H7 (cell line): ENCODE measurements at regions not wholly inside any gene's neighbourhood (a gene's known extent, or its start where the extent isn't known, plus 50 kb on each side); places are given as distances from the start of the nearest gene placed in this dataset.
A peak's percentile ranks its signal among the peaks of the same experiment; 100 is the strongest.

Experiments
- DNase-seq: peaks from one replicate; pipeline ENCODE4 v3.0.0; 2012
- H3K27me3 ChIP-seq: 2 replicates; pipeline ENCODE4 v1.6.0; 2011; ENCODE audit warnings: mild to moderate bottlenecking, low read length; ENCODE audit not compliant: control insufficient read depth, insufficient read depth
- H3K36me3 ChIP-seq: replicated peaks from 2 replicates; pipeline ENCODE4 v1.5.1; 2011; ENCODE audit warnings: low read length; ENCODE audit not compliant: control insufficient read depth, insufficient read depth
- H3K4me3 ChIP-seq: 2 replicates; pipeline ENCODE4 v1.5.1; 2011; ENCODE audit warnings: low read depth, mild to moderate bottlenecking, control low read depth, low read length, moderate library complexity; ENCODE audit not compliant: insufficient read depth

- DNase-seq: no peak
- no peak overlapping the region for H3K4me3 ChIP-seq
These were observed 826.2 kb downstream of the TECRL start for GRCh38 chr4:63583007-63583406.

GRCh38 chr4:63580796-63581475 is 828.3 kb downstream of the TECRL start:
- no peaks in the 10 kb centered on the region for H3K27me3 ChIP-seq
- no peak overlapping the region for H3K4me3 ChIP-seq
- no peaks in the 10 kb centered on the region for H3K36me3 ChIP-seq
- DNase-seq: no peak

More at GRCh38 chr4:63583007-63583406, 826.2 kb downstream of the TECRL start:
- Histone ChIP-seq H3K36me3 (no peaks in the 10 kb centered on the region), H3K27me3 (no peaks in the 10 kb centered on the region)

DNA sequence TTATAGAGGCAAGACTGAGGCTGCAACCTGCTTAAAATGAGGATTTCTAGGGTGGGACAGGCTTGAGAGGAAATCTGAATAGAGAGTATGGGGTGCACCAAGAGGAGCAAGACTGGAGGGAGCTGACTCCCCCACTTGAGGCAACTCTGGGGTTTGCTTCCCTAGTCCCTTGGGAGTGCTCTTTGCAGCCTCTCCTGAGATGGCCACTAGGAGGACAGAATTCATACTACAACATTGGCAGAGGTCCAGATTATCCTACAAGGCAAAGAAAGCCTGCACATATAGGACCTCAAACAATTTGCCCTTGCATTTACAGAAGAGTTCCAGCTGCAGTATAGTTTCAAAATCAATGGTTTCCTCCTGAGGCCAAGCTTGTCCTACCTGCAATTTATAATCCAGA is 830.9 kb downstream of the TECRL start:
- Histone ChIP-seq H3K36me3 (no peaks in the 10 kb centered on the region), H3K27me3 (no peaks in the 10 kb centered on the region), H3K4me3 (no peak overlapping the region)
- no peak for DNase-seq

- DNase-seq: no peak
- no peak overlapping the region for H3K4me3 ChIP-seq
- no peaks in the 10 kb centered on the region for H3K36me3 ChIP-seq
- no peaks in the 10 kb centered on the region for H3K27me3 ChIP-seq
These were observed 842.6 kb downstream of the TECRL start for GRCh38 chr4:63566658-63567057.

GRCh38 chr4:63563288-63564014 is 845.8 kb downstream of the TECRL start:
- Histone ChIP-seq H3K4me3 (no peak overlapping the region), H3K27me3 (no peaks in the 10 kb centered on the region), H3K36me3 (no peaks in the 10 kb centered on the region)
- DNase-seq: no peak

DNA sequence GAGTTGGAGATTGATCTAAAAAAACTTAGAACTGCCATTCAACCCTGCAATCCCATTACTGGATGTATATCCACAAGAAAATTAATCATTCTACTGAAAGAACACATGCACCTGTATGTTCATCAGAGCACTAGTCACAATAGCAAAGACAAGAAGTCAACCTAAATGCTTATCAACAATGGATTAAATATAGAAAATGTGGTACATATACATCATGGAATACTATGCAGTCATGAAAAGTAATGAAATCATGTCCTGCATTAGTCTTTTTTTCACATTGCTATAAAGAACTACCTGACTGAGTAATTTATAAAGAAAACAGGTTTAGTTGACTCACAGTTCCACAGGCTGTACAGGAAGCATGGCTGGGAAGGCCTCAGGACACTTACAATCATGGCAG is 850.5 kb downstream of the TECRL start:
- no peak for DNase-seq
- H3K27me3 ChIP-seq: no peaks in the 10 kb centered on the region
- no peaks in the 10 kb centered on the region for H3K36me3 ChIP-seq
- H3K4me3 ChIP-seq: no peak overlapping the region

- DNase-seq: no peak
- no peak overlapping the region for H3K4me3 ChIP-seq
- H3K27me3 ChIP-seq: no peaks in the 10 kb centered on the region
These were observed 852.9 kb downstream of the TECRL start for GRCh38 chr4:63556332-63556731.

DNA sequence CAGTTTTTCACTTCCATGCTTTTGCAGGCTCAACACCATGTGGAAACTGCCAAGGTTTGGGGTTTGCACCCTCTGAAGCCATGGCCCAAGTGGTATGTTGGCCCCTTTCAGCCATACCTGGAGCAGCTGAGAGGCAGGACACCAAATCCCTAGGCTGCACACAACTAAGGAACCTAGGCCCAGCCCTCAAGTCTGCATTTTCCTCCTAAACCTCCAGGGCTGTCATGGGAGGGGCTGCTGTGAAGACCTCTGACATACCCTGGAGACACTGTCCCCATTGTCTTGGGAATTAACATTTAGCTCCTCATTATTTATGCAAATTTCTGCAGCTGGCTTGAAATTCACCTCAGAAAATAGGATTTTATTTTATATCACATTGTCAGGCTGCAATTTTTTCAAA is 856.1 kb downstream of the TECRL start:
- H3K36me3 ChIP-seq: no peaks in the 10 kb centered on the region
- DNase-seq: no peak

More at GRCh38 chr4:63556332-63556731, 852.9 kb downstream of the TECRL start:
- H3K36me3 ChIP-seq: no peaks in the 10 kb centered on the region

GRCh38 chr4:63541828-63542227 is 867.4 kb downstream of the TECRL start:
- no peaks in the 10 kb centered on the region for H3K27me3 ChIP-seq
- no peaks in the 10 kb centered on the region for H3K36me3 ChIP-seq
- no peak overlapping the region for H3K4me3 ChIP-seq
- no peak for DNase-seq

More for the DNA sequence above, 856.1 kb downstream of the TECRL start:
- Histone ChIP-seq H3K4me3 (no peak overlapping the region), H3K27me3 (no peaks in the 10 kb centered on the region)

GRCh38 chr4:63529581-63530337 is 879.5 kb downstream of the TECRL start:
- Histone ChIP-seq H3K27me3 (no peaks in the 10 kb centered on the region), H3K4me3 (no peak overlapping the region), H3K36me3 (no peaks in the 10 kb centered on the region)
- no peak for DNase-seq

GRCh38 chr4:63528256-63528991 is 880.8 kb downstream of the TECRL start:
- Histone ChIP-seq H3K4me3 (no peak overlapping the region), H3K27me3 (no peaks in the 10 kb centered on the region), H3K36me3 (no peaks in the 10 kb centered on the region)
- DNase-seq: peak; percentile 3

GRCh38 chr4:63526251-63526650 is 883.0 kb downstream of the TECRL start:
- Histone ChIP-seq H3K27me3 (no peaks in the 10 kb centered on the region), H3K36me3 (no peaks in the 10 kb centered on the region), H3K4me3 (no peak overlapping the region)
- no peak for DNase-seq

- Histone ChIP-seq H3K4me3 (no peak overlapping the region), H3K36me3 (no peaks in the 10 kb centered on the region), H3K27me3 (no peaks in the 10 kb centered on the region)
- no peak for DNase-seq
These were observed 884.5 kb downstream of the TECRL start for GRCh38 chr4:63524764-63525163.

GRCh38 chr4:63505714-63506460 is 903.4 kb downstream of the TECRL start:
- Histone ChIP-seq H3K27me3 (no peaks in the 10 kb centered on the region), H3K36me3 (no peaks in the 10 kb centered on the region), H3K4me3 (no peak overlapping the region)
- DNase-seq: no peak
